ENCODE measurements at regions not wholly inside any gene's neighbourhood (a gene's known extent, or its start where the extent isn't known, plus 50 kb on each side); places are given as distances from the start of the nearest gene placed in this dataset.

DNA sequence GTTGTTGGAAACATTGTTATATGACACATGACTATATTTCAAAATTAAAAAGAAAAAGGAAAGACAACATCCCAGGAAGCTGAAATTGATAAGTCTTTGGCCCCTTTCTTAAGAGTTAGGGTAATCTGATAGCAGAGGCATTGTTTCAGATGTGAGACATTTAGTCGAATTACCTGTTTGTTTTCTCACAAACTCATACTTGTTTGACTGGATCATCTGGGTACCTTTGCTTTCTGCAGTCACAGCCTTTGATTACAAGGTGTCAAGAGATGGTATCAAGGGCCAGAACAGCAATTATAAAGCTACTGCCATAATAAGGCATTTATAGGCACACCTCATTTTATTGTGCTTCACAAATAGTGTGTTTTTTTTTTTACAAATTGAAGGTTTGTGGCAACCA, 136.3 kb downstream of the DUSP10 start:
- no peaks in the 10 kb centered on the region for H3K27me3 Mint-ChIP-seq (ENCODE audit: low read depth)
- no peak for DNase-seq (ENCODE audit: low spot score)
- H3K4me1 Mint-ChIP-seq (ENCODE audit: low read depth), result no peaks in the 10 kb centered on the region
- H3K4me3 Mint-ChIP-seq (ENCODE audit: unreplicated experiment), result no peak overlapping the region
- H3K36me3 Mint-ChIP-seq (ENCODE audit: low read depth), result no peaks in the 10 kb centered on the region
- no peak for TF ChIP-seq CTCF (IDR thresholded peaks at IDR 0.05)
- H3K27ac Mint-ChIP-seq (ENCODE audit: unreplicated experiment), result no peak overlapping the region
- H3K9me3 Mint-ChIP-seq (ENCODE audit: low read depth), result no peaks in the 10 kb centered on the region

- H3K27me3 Mint-ChIP-seq (ENCODE audit: low read depth), result no peaks in the 10 kb centered on the region
- H3K27ac Mint-ChIP-seq (ENCODE audit: unreplicated experiment), result no peak overlapping the region
- DNase-seq (ENCODE audit: low spot score), result no peak
- H3K4me1 Mint-ChIP-seq (ENCODE audit: low read depth), result no peaks in the 10 kb centered on the region
- no peak overlapping the region for H3K4me3 Mint-ChIP-seq (ENCODE audit: unreplicated experiment)
- no peaks in the 10 kb centered on the region for H3K36me3 Mint-ChIP-seq (ENCODE audit: low read depth)
- no peaks in the 10 kb centered on the region for H3K9me3 Mint-ChIP-seq (ENCODE audit: low read depth)
- TF ChIP-seq CTCF (IDR thresholded peaks at IDR 0.05), result no peak
These were observed 135.6 kb downstream of the DUSP10 start for GRCh38 chr1:221606256-221606655.

- no peak for DNase-seq (ENCODE audit: low spot score)
- no peak overlapping the region for H3K27ac Mint-ChIP-seq (ENCODE audit: unreplicated experiment)
- no peak for TF ChIP-seq CTCF (IDR thresholded peaks at IDR 0.05)
- H3K27me3 Mint-ChIP-seq (ENCODE audit: low read depth), result no peaks in the 10 kb centered on the region
- H3K9me3 Mint-ChIP-seq (ENCODE audit: low read depth), result no peaks in the 10 kb centered on the region
- H3K4me1 Mint-ChIP-seq (ENCODE audit: low read depth), result peaks cover 10% of the 10 kb centered on the region
- no peaks in the 10 kb centered on the region for H3K36me3 Mint-ChIP-seq (ENCODE audit: low read depth)
- no peak overlapping the region for H3K4me3 Mint-ChIP-seq (ENCODE audit: unreplicated experiment)
These were observed 133.0 kb downstream of the DUSP10 start for GRCh38 chr1:221608835-221609320.

DNA sequence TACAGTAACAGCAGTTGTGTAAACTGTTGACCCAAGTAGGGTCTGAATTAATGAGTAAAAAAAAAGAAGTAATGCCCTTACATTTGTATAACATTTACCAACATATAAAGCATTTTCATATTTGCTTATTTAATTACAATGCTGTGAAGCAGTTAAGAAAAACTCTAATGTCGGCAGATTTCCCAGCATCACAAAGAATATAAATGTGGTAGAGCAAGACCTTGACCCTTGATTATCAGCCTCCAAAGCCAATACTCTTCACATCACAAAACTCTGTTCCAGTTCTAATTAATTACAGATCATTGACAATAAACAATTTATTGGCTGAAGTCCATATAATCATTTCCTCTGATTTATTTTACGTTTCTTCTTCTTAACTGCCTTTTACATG, 130.2 kb downstream of the DUSP10 start:
- Mint-ChIP-seq H3K4me1 (ENCODE audit: low read depth) (peaks cover 10% of the 10 kb centered on the region), H3K9me3 (ENCODE audit: low read depth) (no peaks in the 10 kb centered on the region), H3K4me3 (ENCODE audit: unreplicated experiment) (no peak overlapping the region), H3K27ac (ENCODE audit: unreplicated experiment) (no peak overlapping the region), H3K36me3 (ENCODE audit: low read depth) (no peaks in the 10 kb centered on the region), H3K27me3 (ENCODE audit: low read depth) (no peaks in the 10 kb centered on the region)
- DNase-seq (ENCODE audit: low spot score), result no peak
- TF ChIP-seq CTCF (IDR thresholded peaks at IDR 0.05), result no peak

DNA sequence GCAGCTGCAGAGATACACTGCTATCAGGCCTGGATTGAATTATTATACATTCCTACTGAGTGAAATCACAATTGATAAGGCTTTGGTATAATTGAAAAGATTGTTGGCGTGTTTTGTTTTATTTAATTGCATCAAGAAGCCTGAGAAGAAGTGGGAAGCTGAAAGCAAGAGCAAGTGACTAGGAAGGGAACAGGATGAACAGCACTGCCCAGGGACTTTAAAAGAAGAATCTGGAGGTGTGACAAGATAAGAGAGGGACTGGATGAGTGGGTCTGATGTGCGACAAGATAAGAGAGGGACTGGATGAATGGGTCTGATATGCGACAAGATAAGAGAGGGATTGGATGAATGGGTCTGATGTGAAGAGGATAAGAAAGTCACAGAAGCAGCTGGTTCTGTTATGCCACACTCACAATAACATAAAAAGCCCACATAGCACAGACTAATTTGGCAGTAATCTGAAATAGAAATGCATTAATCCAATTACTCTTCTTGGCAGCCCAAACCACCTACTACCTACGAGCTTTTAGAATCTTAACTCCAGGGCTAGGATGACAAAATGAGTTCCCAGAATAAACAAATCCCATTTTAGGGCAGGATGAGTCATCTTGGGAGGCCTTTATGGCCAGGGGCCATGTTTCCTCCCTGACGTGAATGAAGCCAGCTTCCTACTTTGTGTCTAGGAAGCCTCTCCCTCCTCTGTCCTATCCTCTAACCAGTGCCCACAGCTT, 129.7 kb downstream of the DUSP10 start:
- Mint-ChIP-seq H3K9me3 (ENCODE audit: low read depth) (no peaks in the 10 kb centered on the region), H3K4me3 (ENCODE audit: unreplicated experiment) (no peak overlapping the region), H3K4me1 (ENCODE audit: low read depth) (peaks cover 10% of the 10 kb centered on the region), H3K27ac (ENCODE audit: unreplicated experiment) (no peak overlapping the region), H3K27me3 (ENCODE audit: low read depth) (no peaks in the 10 kb centered on the region), H3K36me3 (ENCODE audit: low read depth) (no peaks in the 10 kb centered on the region)
- no peak for DNase-seq (ENCODE audit: low spot score)
- no peak for TF ChIP-seq CTCF (IDR thresholded peaks at IDR 0.05)
